Astrocyte of the spinal cord (primary cell): ENCODE measurements at regions not wholly inside any gene's neighbourhood (a gene's known extent, or its start where the extent isn't known, plus 50 kb on each side); places are given as distances from the start of the nearest gene placed in this dataset.

Source experiments
- DNase-seq: peaks from one replicate; pipeline ENCODE4 v3.0.0; 2011; ENCODE audit warnings: low read depth, low spot score
- H3K4me3 ChIP-seq: 2 replicates; pipeline ENCODE4 v1.5.1; 2011; ENCODE audit warnings: low read depth, mild to moderate bottlenecking, low read length, moderate library complexity
- in situ Hi-C: cut with HindIII; loops from 2 replicates; pipeline ENCODE4 v1.10.0; 2017; ENCODE audit warnings: low sequenced_read_pairs
- TF ChIP-seq, protein P1 (sequence below): IDR thresholded peaks from 2 replicates; pipeline ENCODE4 v1.5.1; 2012; ENCODE audit warnings: low read depth, mild to moderate bottlenecking, low read length, inconsistent platforms

DNA sequence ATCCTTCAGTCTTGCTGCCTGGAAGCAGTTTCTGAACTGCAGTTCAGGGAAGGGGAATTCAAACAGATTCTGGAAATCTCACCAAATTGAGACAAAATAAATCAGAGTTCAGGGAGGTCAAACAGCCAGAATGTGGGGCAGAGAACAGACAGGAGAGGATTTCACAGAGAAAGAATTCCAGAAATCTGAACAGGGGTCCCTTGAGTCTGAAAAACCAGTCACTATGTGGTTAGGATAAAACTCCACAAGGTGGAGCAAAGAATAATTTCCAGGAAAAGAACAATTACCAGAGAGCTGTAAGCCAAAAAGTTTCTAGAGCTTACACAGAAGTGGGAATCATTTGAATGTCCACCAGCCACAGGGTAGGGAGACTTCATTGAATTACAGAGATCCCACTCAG lies 84.7 kb downstream of the URB2 start:
- DNase-seq = peak; percentile 34
- in situ Hi-C loops = no loop called here
- TF ChIP-seq, protein P1, sequence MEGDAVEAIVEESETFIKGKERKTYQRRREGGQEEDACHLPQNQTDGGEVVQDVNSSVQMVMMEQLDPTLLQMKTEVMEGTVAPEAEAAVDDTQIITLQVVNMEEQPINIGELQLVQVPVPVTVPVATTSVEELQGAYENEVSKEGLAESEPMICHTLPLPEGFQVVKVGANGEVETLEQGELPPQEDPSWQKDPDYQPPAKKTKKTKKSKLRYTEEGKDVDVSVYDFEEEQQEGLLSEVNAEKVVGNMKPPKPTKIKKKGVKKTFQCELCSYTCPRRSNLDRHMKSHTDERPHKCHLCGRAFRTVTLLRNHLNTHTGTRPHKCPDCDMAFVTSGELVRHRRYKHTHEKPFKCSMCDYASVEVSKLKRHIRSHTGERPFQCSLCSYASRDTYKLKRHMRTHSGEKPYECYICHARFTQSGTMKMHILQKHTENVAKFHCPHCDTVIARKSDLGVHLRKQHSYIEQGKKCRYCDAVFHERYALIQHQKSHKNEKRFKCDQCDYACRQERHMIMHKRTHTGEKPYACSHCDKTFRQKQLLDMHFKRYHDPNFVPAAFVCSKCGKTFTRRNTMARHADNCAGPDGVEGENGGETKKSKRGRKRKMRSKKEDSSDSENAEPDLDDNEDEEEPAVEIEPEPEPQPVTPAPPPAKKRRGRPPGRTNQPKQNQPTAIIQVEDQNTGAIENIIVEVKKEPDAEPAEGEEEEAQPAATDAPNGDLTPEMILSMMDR = peak; percentile 16
- no peak overlapping the region for H3K4me3 ChIP-seq

DNA sequence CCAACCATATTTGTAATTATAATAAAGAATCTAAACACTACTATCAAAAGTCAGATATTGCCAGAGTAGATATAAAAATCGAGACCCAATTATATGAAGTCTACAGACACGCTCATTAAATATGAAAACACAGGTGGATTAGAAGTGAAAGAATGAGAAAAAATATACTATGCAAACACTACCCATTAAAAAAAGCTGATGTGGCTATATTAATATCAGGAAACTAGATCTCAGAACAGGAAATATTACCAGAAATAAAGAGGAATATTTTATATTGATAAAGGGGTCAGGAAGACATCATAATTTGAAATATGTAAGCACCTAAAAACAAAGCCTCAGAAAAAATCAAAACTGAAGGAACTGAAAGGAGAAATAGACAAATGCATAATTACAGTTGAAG lies 88.3 kb downstream of the URB2 start:
- TF ChIP-seq, protein P1 = no peak
- no peak overlapping the region for H3K4me3 ChIP-seq

DNA sequence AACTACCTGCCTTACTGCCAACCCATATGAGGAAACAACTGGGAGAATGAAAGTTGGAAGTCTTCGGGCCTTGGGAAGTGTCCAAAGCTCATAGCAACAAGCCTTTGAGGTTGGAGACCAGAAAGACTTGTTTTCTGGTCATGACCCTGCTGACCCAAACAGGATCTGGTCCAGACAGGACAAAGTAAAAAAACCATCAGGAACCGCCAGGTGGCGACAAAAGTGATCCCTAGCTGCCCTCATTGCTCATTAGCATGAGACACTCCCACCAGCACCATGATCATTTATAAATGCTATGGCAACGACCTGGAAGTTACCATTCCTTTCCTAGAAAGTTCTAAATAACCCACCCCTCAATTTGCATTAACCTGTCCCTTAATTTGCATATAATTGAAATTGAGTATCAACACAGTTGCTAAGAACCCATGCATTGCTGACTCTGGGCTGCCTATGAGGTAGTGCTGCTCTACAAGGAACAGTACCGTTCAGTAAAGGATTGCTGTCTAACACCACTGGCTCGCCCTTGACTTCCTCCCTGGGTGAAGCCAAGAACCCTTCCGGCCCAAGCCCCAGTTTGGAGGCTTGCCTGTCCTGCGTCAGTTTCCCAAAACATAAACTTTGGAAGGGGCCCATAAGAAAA lies 89.0 kb downstream of the URB2 start:
- no peak overlapping the region for H3K4me3 ChIP-seq
- DNase-seq = no peak

More for the DNA sequence above, 88.3 kb downstream of the URB2 start:
- no peak for DNase-seq
- in situ Hi-C loops = no loop called here

DNA sequence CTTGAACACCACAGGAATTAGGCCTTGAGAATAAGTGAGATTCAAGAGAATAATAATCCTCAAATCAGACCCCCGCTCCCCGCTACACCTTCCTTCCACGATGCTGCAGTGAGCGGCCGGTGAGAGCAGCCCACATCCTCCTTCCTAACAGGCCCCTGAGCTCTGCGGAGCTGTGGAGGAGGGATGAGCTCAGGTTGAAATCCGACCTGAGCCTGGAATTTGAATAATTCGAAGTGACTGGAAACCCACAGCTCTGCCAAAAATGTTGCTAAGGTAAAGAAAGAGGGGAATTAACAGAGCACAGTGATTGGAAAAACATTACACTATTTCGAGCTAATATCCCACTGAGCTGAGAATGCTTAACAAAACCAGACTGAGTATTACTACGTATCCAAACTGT lies 90.0 kb downstream of the URB2 start:
- in situ Hi-C loops = no loop called here
- TF ChIP-seq, protein P1 = no peak
- peak; percentile 72 for DNase-seq
- no peak overlapping the region for H3K4me3 ChIP-seq

More for the DNA sequence above, 89.0 kb downstream of the URB2 start:
- in situ Hi-C loops = no loop called here
- TF ChIP-seq, protein P1 = peak; percentile 30

DNA sequence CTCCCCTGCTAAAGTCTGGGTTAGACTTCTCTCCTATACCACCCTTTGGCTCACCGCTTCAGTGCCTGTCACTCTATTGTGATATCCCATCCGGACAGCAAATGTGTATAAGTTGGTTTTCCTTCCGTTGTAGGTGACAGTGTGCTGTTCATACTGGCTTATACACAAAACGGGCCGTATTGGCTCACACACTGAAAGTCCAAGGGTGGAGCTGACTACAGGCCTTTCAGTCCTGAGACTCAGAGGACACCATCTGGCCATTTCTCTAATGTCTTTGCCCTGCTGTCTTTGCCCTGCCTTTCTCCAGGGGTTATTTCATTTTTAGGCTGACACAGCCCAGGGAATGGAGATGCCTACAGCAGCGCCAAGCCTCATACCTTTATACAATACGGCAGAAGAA lies 90.7 kb downstream of the URB2 start:
- in situ Hi-C loops = no loop called here
- H3K4me3 ChIP-seq = no peak overlapping the region

DNA sequence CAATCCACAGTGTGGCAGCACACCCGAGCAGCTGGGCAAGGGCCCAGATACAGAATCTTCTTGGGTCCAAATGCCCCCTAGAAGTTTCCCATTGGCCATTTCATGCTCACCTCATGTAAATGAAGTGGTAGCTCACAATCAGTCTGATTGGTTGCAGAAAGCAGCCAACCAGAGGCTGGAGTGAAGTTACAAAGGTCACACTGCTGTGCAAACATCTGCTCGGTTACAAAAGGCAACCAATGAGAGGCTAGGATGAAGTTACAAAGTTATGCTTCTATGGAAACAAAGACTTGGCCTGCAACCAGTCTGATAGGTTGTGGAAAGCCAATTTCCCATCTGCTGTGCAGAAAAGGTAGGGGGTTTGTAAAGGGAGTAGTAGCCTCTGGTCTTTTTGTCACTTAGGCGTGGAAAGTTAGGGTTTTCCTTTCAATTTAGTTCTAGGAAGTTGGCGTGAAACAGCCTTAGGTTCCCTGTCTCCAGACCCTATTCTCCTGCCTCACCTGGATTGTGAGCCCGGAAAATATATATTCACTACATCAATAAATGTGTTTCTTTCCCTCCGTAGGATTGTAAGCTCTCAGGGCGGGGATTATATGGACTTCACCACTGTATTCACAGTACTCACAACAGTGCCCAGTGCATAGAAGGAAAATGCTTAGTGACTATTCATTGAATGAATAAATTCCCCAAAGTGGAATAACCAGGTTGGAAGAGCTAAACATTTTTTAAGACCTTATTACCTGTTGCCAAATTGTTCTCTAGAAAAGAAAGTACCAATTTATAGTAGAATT lies 91.9 kb downstream of the URB2 start:
- TF ChIP-seq, protein P1 = no peak
- no peak for DNase-seq
- in situ Hi-C loops = no loop called here
- no peak overlapping the region for H3K4me3 ChIP-seq

More for the DNA sequence above, 90.7 kb downstream of the URB2 start:
- no peak for DNase-seq
- TF ChIP-seq, protein P1 = no peak
